ENCODE measurements at regions not wholly inside any gene's neighbourhood (a gene's known extent, or its start where the extent isn't known, plus 50 kb on each side); places are given as distances from the start of the nearest gene placed in this dataset.

GRCh38 chr2:192448881-192449280, 254.1 kb upstream of the TMEFF2 start:
- no peak for TF ChIP-seq POLR2A (IDR thresholded peaks at IDR 0.05)
- TF ChIP-seq EP300 (IDR thresholded peaks at IDR 0.05), result no peak
- no peak for TF ChIP-seq CTCF (IDR thresholded peaks at IDR 0.05)
- no peak for TF ChIP-seq POLR2AphosphoS5 (IDR thresholded peaks at IDR 0.05)

Measured in suprapubic skin (tissue), 4 donors.